DMS114 treated with DMSO at 0.1 percent for 48 hours (cell line): ENCODE measurements at regions not wholly inside any gene's neighbourhood (a gene's known extent, or its start where the extent isn't known, plus 50 kb on each side); places are given as distances from the start of the nearest gene placed in this dataset.

Experiments used
- DNase-seq: peaks from one replicate; lab custom pipeline; 2025; ENCODE audit not compliant: unreplicated experiment; lab: John Stamatoyannopoulos, UW

- no peak for DNase-seq
Measured at GRCh38 chr4:175427751-175428150, 384.3 kb downstream of the GPM6A start.

GRCh38 chr4:175431694-175432093, 380.4 kb downstream of the GPM6A start:
- DNase-seq: no peak

DNA sequence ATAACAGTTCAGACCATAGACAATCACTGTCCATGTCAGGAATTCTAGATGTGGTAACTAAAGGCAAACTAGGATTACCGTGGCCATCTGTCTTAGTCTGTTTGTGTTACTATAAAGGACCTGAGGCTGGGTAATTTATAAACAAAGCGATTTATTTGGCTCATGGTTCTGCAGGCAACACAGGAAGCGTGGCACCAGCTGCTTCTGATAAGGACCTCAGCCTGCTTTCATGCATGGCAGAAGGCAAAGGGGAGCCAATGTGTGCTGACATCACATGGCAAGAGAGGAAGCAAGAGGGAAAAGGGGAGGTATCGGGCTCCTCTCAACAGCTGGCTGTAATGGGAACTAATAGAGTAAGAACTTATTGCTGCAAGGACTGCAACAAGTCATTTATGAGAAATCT, 376.7 kb downstream of the GPM6A start:
- no peak for DNase-seq

DNA sequence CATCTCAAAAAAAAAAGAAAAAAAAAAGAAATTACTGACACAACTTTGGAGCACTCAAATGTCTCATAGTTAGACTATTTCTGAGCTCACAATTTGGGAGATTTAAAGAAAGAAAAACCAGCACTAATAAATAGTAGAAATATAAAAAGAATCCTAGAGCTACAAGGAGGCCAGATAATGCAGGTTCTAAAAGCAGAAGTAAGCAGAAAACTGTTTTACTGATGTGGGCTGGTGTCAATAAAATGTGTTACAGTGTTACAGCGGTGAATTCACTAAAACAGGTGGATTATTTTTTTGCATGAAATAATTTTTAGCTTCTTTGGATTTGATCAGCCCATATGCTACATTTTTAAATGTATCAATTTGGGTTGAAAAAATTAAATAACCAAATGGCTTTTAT, 375.9 kb downstream of the GPM6A start:
- DNase-seq: no peak

- DNase-seq: no peak
Measured at GRCh38 chr4:175440786-175441185, 371.3 kb downstream of the GPM6A start.

- DNase-seq: no peak
Measured at GRCh38 chr4:175441256-175441655, 370.8 kb downstream of the GPM6A start.

DNA sequence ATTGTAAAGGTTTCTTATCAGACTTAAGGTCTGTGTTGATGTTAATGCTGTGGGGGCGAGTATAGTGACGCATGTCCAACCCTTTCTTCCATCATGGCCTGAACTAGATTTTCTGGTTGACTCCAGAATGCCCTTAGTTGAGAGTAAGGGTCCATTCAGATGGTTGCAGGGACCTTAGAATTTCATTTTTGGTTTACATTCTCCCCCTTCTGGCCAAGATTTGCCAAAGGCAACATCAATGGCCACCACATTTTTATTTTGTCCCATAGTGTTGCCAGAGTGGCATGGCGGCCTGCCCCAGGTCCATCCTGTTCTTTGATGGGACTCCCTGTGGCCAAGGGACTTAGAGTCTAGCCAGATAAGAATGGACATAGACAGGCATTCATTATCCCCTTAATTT, 368.5 kb downstream of the GPM6A start:
- no peak for DNase-seq

- no peak for DNase-seq
Measured at GRCh38 chr4:175444512-175444911, 367.6 kb downstream of the GPM6A start.

DNA sequence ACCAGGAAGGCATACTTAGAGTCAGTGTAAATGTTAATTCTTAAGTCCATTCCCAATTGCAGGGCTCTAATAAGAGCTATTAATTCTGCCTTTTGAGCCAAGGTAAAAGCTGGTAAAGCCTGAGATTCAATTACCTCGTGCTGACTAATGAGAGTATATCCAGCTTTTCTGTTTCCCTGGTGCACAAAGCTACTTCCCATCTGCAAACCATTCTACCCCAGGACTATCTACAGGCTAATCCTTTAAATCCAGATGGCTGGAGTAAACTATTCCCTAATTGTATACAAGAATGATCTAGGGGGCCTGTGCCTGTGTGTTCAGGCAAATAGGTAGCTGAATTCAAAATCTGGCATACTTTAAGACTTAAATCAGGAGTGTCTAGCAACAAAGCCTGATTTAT, 365.0 kb downstream of the GPM6A start:
- DNase-seq: no peak

DNA sequence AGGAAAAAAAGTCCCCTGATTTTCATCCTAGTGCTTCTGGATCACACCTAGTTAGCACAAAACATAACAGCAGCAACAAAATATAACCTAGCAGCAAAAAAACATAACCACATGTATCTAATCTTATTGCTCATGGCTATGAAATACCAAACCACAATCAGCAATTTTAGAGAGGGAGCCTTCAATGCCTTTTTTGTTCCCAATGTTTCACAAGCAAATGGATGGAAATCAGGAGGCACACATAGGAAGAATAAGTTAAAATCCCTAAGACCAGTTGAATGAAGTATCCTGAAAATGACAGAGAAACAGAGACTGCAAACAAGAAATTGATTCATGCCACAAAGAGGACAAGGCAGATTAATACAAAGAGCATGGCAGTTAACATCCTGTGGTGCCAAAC, 361.6 kb downstream of the GPM6A start:
- DNase-seq: no peak

DNA sequence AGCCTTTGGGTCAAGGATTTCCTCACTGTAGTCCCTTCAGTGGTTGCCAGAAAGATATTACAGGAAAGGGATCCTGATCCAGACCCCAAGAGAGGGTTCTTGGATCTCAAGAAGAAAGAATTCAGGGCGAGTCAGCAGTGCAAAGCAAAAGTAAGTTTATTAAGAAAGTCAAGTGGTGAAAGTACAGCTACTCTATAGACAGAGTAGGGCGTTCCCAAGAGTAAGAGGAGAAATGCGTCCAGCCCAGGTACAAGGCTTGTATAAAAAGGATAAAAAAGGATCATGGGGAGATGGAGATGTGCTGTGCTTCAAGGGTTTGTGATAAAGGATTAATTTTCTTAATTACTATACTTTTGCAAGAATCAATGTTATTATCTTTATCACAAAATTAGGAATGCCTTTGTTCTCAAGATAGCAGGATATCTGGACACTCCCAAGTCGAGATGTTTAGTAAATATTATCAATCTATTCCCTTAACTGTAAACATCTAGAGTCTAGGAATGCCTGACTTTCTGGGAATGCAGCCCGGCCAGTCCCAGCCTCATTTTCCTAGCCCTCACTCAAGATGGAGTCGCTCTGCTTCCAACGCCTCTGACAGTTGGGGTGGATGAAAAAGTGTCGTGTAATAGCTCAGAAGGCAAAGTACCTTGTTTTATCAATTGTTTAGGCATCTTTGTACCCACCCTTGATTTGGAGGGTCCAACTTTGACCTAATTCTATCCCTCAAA, 360.7 kb downstream of the GPM6A start:
- no peak for DNase-seq

GRCh38 chr4:175453456-175453855, 358.6 kb downstream of the GPM6A start:
- no peak for DNase-seq

GRCh38 chr4:175456131-175456530, 355.9 kb downstream of the GPM6A start:
- no peak for DNase-seq

DNA sequence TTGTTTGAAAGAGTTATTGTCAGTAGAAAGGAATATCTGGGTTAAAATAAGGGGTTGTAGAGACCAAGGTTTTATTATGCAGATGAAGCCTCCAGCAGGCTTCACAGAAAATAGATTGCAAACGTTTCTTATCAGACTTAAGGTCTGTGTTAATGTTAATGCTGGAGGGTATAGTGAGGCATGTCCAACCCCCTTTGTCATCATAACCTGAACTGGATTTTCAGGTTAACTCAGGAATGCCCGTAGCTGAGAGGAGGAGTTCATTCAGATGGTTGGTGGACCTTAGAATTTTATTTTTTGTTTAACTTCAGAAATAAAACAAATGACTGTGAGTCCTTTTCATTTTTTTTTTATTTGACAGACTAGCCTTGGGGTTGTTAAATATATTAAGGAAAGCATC, 354.1 kb downstream of the GPM6A start:
- no peak for DNase-seq

DNA sequence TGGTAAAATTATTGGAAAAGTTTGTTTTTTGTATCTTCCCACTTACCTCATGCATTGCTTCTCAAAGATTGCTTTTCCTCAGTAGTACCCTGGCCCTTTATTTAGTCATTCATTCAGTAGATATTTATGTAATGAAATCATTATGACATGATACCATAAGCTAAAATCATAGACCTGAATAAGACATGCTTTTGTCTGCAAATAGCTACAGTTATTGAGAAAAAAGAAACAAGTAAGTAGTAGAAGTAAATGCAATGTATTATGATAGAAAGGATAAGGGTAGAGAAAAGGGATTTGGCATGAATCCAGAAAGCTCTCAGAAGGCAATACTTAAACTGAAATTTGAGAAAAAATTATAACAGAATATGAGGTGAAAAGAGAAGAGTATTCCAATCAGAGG, 352.5 kb downstream of the GPM6A start:
- no peak for DNase-seq

- DNase-seq: no peak
Measured at GRCh38 chr4:175460414-175460813, 351.6 kb downstream of the GPM6A start.

DNA sequence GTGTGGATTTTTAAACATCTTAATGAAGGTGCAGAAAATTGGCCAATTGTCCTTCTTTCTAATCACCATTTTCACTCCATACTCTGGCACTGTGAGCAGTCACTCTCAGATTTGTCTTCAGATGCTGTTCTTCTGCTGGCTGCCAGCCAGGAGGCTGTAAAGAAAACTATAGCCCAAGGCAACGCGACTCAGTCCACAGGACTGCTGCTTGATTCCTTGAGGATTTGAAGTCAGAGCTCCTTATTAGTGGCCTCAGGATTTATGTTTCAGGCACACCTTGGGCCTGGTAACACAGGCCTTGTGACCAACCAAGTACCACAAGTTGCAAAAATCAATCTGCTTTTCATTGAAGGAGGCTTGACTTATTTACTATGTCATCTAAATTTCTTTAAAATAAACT, 342.6 kb downstream of the GPM6A start:
- DNase-seq: no peak

- no peak for DNase-seq
Measured at GRCh38 chr4:175470131-175470530, 341.9 kb downstream of the GPM6A start.

DNA sequence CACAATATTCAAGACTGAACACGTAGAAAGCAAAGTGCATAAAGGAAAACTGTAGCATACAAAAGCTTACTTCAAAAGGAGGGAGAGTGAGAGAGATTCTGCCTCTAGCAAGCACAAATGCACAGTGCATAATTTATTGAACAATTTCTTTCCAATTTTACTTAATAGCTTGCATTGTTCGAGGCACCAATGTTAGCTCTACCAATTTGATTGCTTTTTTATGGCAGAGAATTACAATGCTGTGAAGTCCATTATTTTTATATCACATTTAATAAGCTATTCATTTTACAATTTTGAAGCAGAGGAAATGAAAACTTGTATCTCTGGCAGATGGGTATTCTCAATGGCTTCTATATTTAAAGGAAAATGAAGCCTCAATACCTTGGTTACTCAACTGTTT, 331.7 kb downstream of the GPM6A start:
- no peak for DNase-seq

DNA sequence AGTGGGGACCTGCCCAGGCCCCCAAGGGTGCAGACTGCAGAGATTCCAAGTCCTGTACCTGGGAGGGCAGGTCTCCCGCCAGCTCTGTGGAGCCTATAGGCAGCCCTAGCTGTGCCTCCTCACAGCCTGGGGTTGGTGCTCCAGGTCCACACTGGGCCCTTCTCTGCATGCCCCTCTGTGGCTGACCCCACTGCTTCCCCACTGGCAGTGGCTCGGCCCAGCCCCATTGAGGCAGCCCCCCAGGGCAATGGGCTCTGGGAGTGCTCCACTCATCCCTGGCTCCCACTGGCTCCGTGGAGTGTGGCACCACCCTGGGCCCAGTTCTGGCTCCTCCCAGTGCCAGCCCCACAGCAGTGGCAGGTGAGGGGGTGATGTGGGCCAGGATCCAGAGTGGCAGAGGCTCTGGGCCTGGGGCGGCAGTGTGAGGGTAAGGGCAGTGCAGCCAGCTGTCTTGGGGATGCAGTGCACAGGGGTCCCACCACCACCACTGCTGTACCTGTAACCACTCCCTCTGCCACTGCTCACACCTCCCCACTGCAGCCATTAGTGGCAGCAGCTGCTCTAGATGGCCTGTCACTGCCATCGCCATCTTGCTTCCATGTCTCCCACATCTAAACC, 312.2 kb downstream of the GPM6A start:
- DNase-seq: no peak

GRCh38 chr4:175504318-175504717, 307.7 kb downstream of the GPM6A start:
- DNase-seq: no peak

DNA sequence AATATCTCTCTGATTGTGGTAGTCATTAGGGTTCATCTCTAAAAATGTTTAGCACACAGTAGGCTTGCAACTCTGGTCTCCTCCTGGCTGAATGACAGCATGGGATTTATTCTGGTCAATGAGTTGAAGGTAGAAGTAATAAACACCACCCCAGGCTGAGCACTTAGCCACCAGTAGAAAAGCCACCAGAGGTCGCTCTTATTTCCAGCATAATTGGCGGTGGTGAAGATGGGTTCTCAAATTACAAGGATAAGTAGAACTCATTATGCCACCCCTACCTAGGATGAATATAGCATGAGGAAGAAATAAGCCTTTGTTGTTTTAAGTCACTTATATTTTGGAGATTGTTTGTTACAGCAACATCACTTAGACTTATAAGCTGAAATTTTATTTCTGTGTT, 302.7 kb downstream of the GPM6A start:
- DNase-seq: no peak

DNA sequence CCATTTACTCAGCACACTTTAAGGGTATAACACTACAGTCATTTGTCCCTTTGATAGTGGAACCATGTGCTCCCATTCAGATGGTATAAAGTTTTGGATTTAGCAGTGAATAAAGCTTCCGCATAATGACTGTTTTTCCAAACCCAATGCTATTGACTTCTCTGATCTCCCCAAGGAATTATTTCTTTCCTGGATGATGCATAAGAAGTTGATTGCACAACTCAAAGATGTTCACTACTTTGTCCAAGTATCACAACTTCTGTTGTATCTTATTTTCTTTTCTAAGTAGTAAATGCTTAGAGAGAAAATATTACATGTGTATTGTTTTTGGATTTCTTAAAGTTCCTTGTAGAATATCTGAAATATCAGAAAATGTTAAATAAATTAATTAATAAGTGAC, 300.2 kb downstream of the GPM6A start:
- no peak for DNase-seq
